ENCODE measurements at regions not wholly inside any gene's neighbourhood (a gene's known extent, or its start where the extent isn't known, plus 50 kb on each side); places are given as distances from the start of the nearest gene placed in this dataset.

GRCh38 chr5:174159327-174160114 is 114.0 kb downstream of the NSG2 start:
- intact Hi-C loops (cut with DNase I; ENCODE audit: low total_unique reads): no loop called here
- TF ChIP-seq POLR2AphosphoS5 (IDR thresholded peaks at IDR 0.05) (no peak), POLR2A (IDR thresholded peaks at IDR 0.05) (no peak), CTCF (IDR thresholded peaks at IDR 0.05) (no peak)
- Histone ChIP-seq H3K9me3 (peaks cover 0 to 15% of the 10 kb centered on the region in 2 donors), H3K36me3 (no peaks in the 10 kb centered on the region), H3K4me3 (no peak overlapping the region), H3K27me3 (no peaks in the 10 kb centered on the region), H3K27ac (no peak overlapping the region), H3K4me1 (no peaks in the 10 kb centered on the region)
- no peak for DNase-seq (ENCODE audit: low spot score in 2 of 2)

- H3K27ac ChIP-seq: no peak overlapping the region
- DNase-seq (ENCODE audit: low spot score in 2 of 2): no peak
- H3K4me1 ChIP-seq: no peaks in the 10 kb centered on the region
- no peaks in the 10 kb centered on the region for H3K27me3 ChIP-seq
- TF ChIP-seq CTCF (IDR thresholded peaks at IDR 0.05) (no peak), POLR2A (IDR thresholded peaks at IDR 0.05) (no peak), POLR2AphosphoS5 (IDR thresholded peaks at IDR 0.05) (no peak)
- intact Hi-C loops (cut with DNase I; ENCODE audit: low total_unique reads): no loop called here
- H3K4me3 ChIP-seq: no peak overlapping the region
- peaks cover 0 to 5% of the 10 kb centered on the region in 2 donors for H3K9me3 ChIP-seq
- no peaks in the 10 kb centered on the region for H3K36me3 ChIP-seq
These were observed 119.9 kb downstream of the NSG2 start for GRCh38 chr5:174165406-174165805.

- TF ChIP-seq POLR2A (IDR thresholded peaks at IDR 0.05) (no peak), CTCF (IDR thresholded peaks at IDR 0.05) (no peak), POLR2AphosphoS5 (IDR thresholded peaks at IDR 0.05) (no peak)
- no peak for DNase-seq (ENCODE audit: low spot score in 2 of 2)
- intact Hi-C loops (cut with DNase I; ENCODE audit: low total_unique reads): no loop called here
These were observed 120.9 kb downstream of the NSG2 start for GRCh38 chr5:174166231-174167079.

GRCh38 chr5:174167080-174167910 is 121.8 kb downstream of the NSG2 start:
- intact Hi-C loops (cut with DNase I; ENCODE audit: low total_unique reads): no loop called here
- Histone ChIP-seq H3K27ac (no peak overlapping the region), H3K36me3 (no peaks in the 10 kb centered on the region), H3K9me3 (peaks cover 0 to 5% of the 10 kb centered on the region in 2 donors), H3K4me1 (no peaks in the 10 kb centered on the region), H3K4me3 (no peak overlapping the region), H3K27me3 (no peaks in the 10 kb centered on the region)
- TF ChIP-seq POLR2AphosphoS5 (IDR thresholded peaks at IDR 0.05): no peak
- DNase-seq (ENCODE audit: low spot score in 2 of 2): no peak

More at GRCh38 chr5:174166231-174167079, 120.9 kb downstream of the NSG2 start:
- H3K9me3 ChIP-seq: peaks cover 0 to 5% of the 10 kb centered on the region in 2 donors
- no peak overlapping the region for H3K4me3 ChIP-seq
- H3K27ac ChIP-seq: no peak overlapping the region
- H3K36me3 ChIP-seq: no peaks in the 10 kb centered on the region
- H3K27me3 ChIP-seq: no peaks in the 10 kb centered on the region
- no peaks in the 10 kb centered on the region for H3K4me1 ChIP-seq

GRCh38 chr5:174172152-174172551 is 126.6 kb downstream of the NSG2 start:
- intact Hi-C loops (cut with DNase I; ENCODE audit: low total_unique reads): no loop called here
- no peak for DNase-seq (ENCODE audit: low spot score in 2 of 2)
- TF ChIP-seq POLR2AphosphoS5 (IDR thresholded peaks at IDR 0.05) (no peak), CTCF (IDR thresholded peaks at IDR 0.05) (no peak), POLR2A (IDR thresholded peaks at IDR 0.05) (no peak)
- Histone ChIP-seq H3K36me3 (no peaks in the 10 kb centered on the region), H3K4me1 (no peaks in the 10 kb centered on the region), H3K27me3 (no peaks in the 10 kb centered on the region), H3K9me3 (peaks cover 0 to 5% of the 10 kb centered on the region in 2 donors), H3K4me3 (no peak overlapping the region), H3K27ac (no peak overlapping the region)
